HS-27A (cell line): ENCODE measurements at regions not wholly inside any gene's neighbourhood (a gene's known extent, or its start where the extent isn't known, plus 50 kb on each side); places are given as distances from the start of the nearest gene placed in this dataset.
"Not testable (repeated sequence)": the region's sequence is repeated elsewhere in the genome, so short reads cannot be mapped to it uniquely, and the experiment has no call there.

Experiments
- DNase-seq: peaks from one replicate; pipeline ENCODE4 v3.0.0-alpha.2; 2012; ENCODE audit warnings: low read depth, missing footprints

GRCh38 chr13:103884101-103884723 is 818.0 kb upstream of the SLC10A2 start:
- DNase-seq = no peak

GRCh38 chr13:103883698-103884097 is 817.5 kb upstream of the SLC10A2 start:
- no peak for DNase-seq

GRCh38 chr13:103883164-103883563 is 816.9 kb upstream of the SLC10A2 start:
- DNase-seq = peak; percentile 86

- not testable (repeated sequence) for DNase-seq
These were observed 813.9 kb upstream of the SLC10A2 start for GRCh38 chr13:103880146-103880545.

- DNase-seq = peak; percentile 15
These were observed 812.8 kb upstream of the SLC10A2 start for GRCh38 chr13:103878891-103879605.

- no peak for DNase-seq
These were observed 810.4 kb upstream of the SLC10A2 start for GRCh38 chr13:103876571-103876970.

GRCh38 chr13:103873725-103874124 is 807.5 kb upstream of the SLC10A2 start:
- no peak for DNase-seq

- DNase-seq = no peak
These were observed 799.8 kb upstream of the SLC10A2 start for GRCh38 chr13:103866048-103866447.

- no peak for DNase-seq
These were observed 796.3 kb upstream of the SLC10A2 start for GRCh38 chr13:103862525-103862924.

GRCh38 chr13:103859952-103860351 is 793.7 kb upstream of the SLC10A2 start:
- DNase-seq = no peak

GRCh38 chr13:103852036-103852435 is 785.8 kb upstream of the SLC10A2 start:
- no peak for DNase-seq

GRCh38 chr13:103844471-103844870 is 778.3 kb upstream of the SLC10A2 start:
- no peak for DNase-seq

GRCh38 chr13:103839460-103839859 is 773.2 kb upstream of the SLC10A2 start:
- DNase-seq = no peak

GRCh38 chr13:103835052-103835451 is 768.8 kb upstream of the SLC10A2 start:
- DNase-seq = no peak

- no peak for DNase-seq
These were observed 767.2 kb upstream of the SLC10A2 start for GRCh38 chr13:103833294-103833852.

GRCh38 chr13:103815619-103816018 is 749.4 kb upstream of the SLC10A2 start:
- DNase-seq = no peak

GRCh38 chr13:103812971-103813370 is 746.8 kb upstream of the SLC10A2 start:
- no peak for DNase-seq

- no peak for DNase-seq
These were observed 746.3 kb upstream of the SLC10A2 start for GRCh38 chr13:103812558-103812957.

- no peak for DNase-seq
These were observed 743.8 kb upstream of the SLC10A2 start for GRCh38 chr13:103810026-103810425.

- no peak for DNase-seq
These were observed 739.6 kb upstream of the SLC10A2 start for GRCh38 chr13:103805771-103806170.

- DNase-seq = no peak
These were observed 737.1 kb upstream of the SLC10A2 start for GRCh38 chr13:103803349-103803748.

GRCh38 chr13:103799028-103799427 is 732.8 kb upstream of the SLC10A2 start:
- DNase-seq = no peak

- DNase-seq = no peak
These were observed 729.8 kb upstream of the SLC10A2 start for GRCh38 chr13:103795892-103796478.
